K562 (cell line): ENCODE measurements at regions not wholly inside any gene's neighbourhood (a gene's known extent, or its start where the extent isn't known, plus 50 kb on each side); places are given as distances from the start of the nearest gene placed in this dataset.

Experiments used
- ATAC-seq: fragments of 200-7000 bp; cut with Tn5 transposase; 3 replicates; pipeline ENCODE4 v1.9.1; 2020; ENCODE audit warnings: moderate library complexity
- BruUV-seq: library from RNA; stranded (reverse); fragments of 400-500 nt; replicated peaks from 2 replicates; lab custom pipeline; 2021; lab: Mats Ljungman, UMichigan
- CTCF ChIA-PET: fragments of 300-600 bp; formaldehyde crosslinking; extraction: SDS; loops from one replicate; lab custom pipeline; 2021; ENCODE audit warnings: low intra/inter-chr PET ratio; lab: Yijun Ruan, JAX
- POLR2A ChIA-PET: fragments of 300-600, 350-650 bp; sonication (Branson Sonifier 250); formaldehyde crosslinking; extraction: SDS; loops from one replicate; lab custom pipeline; 2021; ENCODE audit warnings: antibody characterized with exemption, inconsistent platforms; lab: Yijun Ruan, JAX
- DNase-seq, 4 experiments: peaks; one replicate each; pipeline versions ENCODE4 v3.0.0 to v3.0.0-alpha.2; 2011 to 2018; ENCODE audit warnings: low spot score in 3 of 4, mixed read lengths in 3 of 4; ENCODE audit errors: extremely low read depth in 1 of 4
- FAIRE-seq: peaks from 2 replicates; lab custom pipeline; 2011; peaks lifted over from hg19 to GRCh38; lab: Jason Lieb, UNC
- H2AFZ ChIP-seq: 2 replicates; pipeline ENCODE4 v1.6.0; 2011; ENCODE audit warnings: low read depth, low read length, control low read depth, inconsistent platforms
- H3K27ac ChIP-seq: fragments of 200-600 bp; 3 replicates; pipeline ENCODE4 v1.8.0; 2011; ENCODE audit warnings: low read depth, mild to moderate bottlenecking, control low read depth, inconsistent platforms, low read length, moderate library complexity, mixed read lengths; ENCODE audit errors: extremely low read depth
- H3K27me3 ChIP-seq, 2 experiments: fragments of 300-600 bp in 1 of 2; 2 replicates in 1 of 2; 3 replicates in 1 of 2; pipeline versions ENCODE4 v1.6.0 to v1.8.0; 2011; ENCODE audit warnings: inconsistent platforms in 2 of 2, low read length in 2 of 2, mild to moderate bottlenecking in 1 of 2, mixed read lengths in 1 of 2, moderate library complexity in 1 of 2; ENCODE audit not compliant: control insufficient read depth in 2 of 2, insufficient read depth in 2 of 2
- H3K36me3 ChIP-seq: fragments of 300-600 bp; 3 replicates; pipeline ENCODE4 v1.8.0; 2011; ENCODE audit warnings: mild to moderate bottlenecking, low read length, inconsistent platforms; ENCODE audit not compliant: control insufficient read depth, insufficient read depth
- H3K4me1 ChIP-seq, 2 experiments: fragments of 200-600 bp in 1 of 2; replicated peaks in 1 of 2; 2 replicates in 1 of 2; 3 replicates in 1 of 2; pipeline versions ENCODE4 v1.5.1 to v1.8.0; 2011; ENCODE audit warnings: inconsistent platforms in 2 of 2, low read length in 2 of 2, mild to moderate bottlenecking in 1 of 2, mixed read lengths in 1 of 2, moderate library complexity in 1 of 2; ENCODE audit not compliant: control insufficient read depth in 2 of 2, insufficient read depth in 2 of 2
- H3K4me2 ChIP-seq: 2 replicates; pipeline ENCODE4 v1.6.1; 2011; ENCODE audit warnings: low read length, control low read depth, inconsistent platforms, mixed read lengths; ENCODE audit not compliant: insufficient read depth
- H3K4me3 ChIP-seq: fragments of 200-600 bp; sonication (generic), shearing (Covaris generic); 2 replicates; pipeline ENCODE4 v1.5.1; 2016; ENCODE audit warnings: control low read depth, inconsistent platforms
- H3K79me2 ChIP-seq: fragments of 200-600 bp; 3 replicates; pipeline ENCODE4 v1.8.0; 2011; ENCODE audit warnings: low read length, inconsistent platforms; ENCODE audit not compliant: control insufficient read depth, insufficient read depth
- H3K9ac ChIP-seq, 2 experiments: 2 replicates each; pipeline versions ENCODE4 v1.6.0 to v1.6.1; 2011; ENCODE audit warnings: low read depth in 2 of 2, low read length in 2 of 2, control low read depth in 1 of 2, inconsistent platforms in 1 of 2, mild to moderate bottlenecking in 1 of 2, mixed read lengths in 1 of 2; ENCODE audit not compliant: insufficient read depth in 1 of 2
- H3K9me1 ChIP-seq: one replicate; pipeline ENCODE4 v1.6.0; 2011; ENCODE audit warnings: inconsistent platforms, mild to moderate bottlenecking, low read length, moderate library complexity; ENCODE audit not compliant: control insufficient read depth, insufficient read depth
- H3K9me3 ChIP-seq: replicated peaks from 2 replicates; pipeline ENCODE4 v1.5.1; 2011; ENCODE audit warnings: low read depth, low read length, inconsistent platforms; ENCODE audit not compliant: control insufficient read depth, insufficient read depth
- H4K20me1 ChIP-seq: replicated peaks from 2 replicates; pipeline ENCODE4 v1.6.1; 2011; ENCODE audit warnings: low read length, inconsistent platforms, mixed read lengths; ENCODE audit not compliant: control insufficient read depth, insufficient read depth
- ASH1L ChIP-seq: fragments of 450-650 bp; IDR thresholded peaks from 2 replicates; pipeline ENCODE4 v1.6.1; 2018; ENCODE audit warnings: borderline replicate concordance, mild to moderate bottlenecking, low read depth; ENCODE audit not compliant: partially characterized antibody
- DPF2 ChIP-seq: fragments of 450-650 bp; IDR thresholded peaks from 2 replicates; pipeline ENCODE4 v1.6.1; 2016
- EP400 ChIP-seq: fragments of 450-650 bp; IDR thresholded peaks from 2 replicates; pipeline ENCODE4 v1.6.1; 2017; ENCODE audit warnings: antibody characterized with exemption, mild to moderate bottlenecking, moderate library complexity
- ETV6 ChIP-seq, 3 experiments: fragments of 150-350 bp in 1 of 3; sonication (generic) in 1 of 3; formaldehyde crosslinking in 1 of 3; IDR thresholded peaks; 2 replicates each; pipeline versions ENCODE4 v1.6.1 to v1.8.0; 2014 to 2022; ENCODE audit warnings: borderline replicate concordance in 2 of 3, low read depth in 2 of 3, antibody characterized with exemption in 1 of 3, low read length in 1 of 3, mild to moderate bottlenecking in 1 of 3, missing genetic modification reagents in 1 of 3
- MAFK ChIP-seq: IDR thresholded peaks from 2 replicates; pipeline ENCODE4 v1.6.1; 2011; ENCODE audit warnings: low read length, improper control_type of control experiment
- NFIX ChIP-seq: fragments of 250-450 bp; sonication (Bioruptor Pico); IDR thresholded peaks from 2 replicates; pipeline ENCODE4 v1.4.0; 2020; ENCODE audit warnings: low read depth, mild to moderate bottlenecking, moderate library complexity
- PHB2 ChIP-seq: fragments of 450-650 bp; IDR thresholded peaks from 2 replicates; pipeline ENCODE4 v1.6.1; 2017; ENCODE audit warnings: low read depth
- SNIP1 ChIP-seq: fragments of 450-650 bp; IDR thresholded peaks from 2 replicates; pipeline ENCODE4 v1.7.1; 2017; ENCODE audit warnings: low read depth, mild to moderate bottlenecking
- ZBTB40 ChIP-seq, 2 experiments: fragments of 450-650 bp in 1 of 2; sonication (generic) in 1 of 2; formaldehyde crosslinking in 1 of 2; IDR thresholded peaks; 2 replicates each; pipeline versions ENCODE4 v1.7.1 to v1.9.0; 2016 to 2022; ENCODE audit warnings: inconsistent platforms in 1 of 2, mild to moderate bottlenecking in 1 of 2, missing genetic modification reagents in 1 of 2
- ZBTB43 ChIP-seq: sonication (generic); formaldehyde crosslinking; IDR thresholded peaks from 2 replicates; pipeline ENCODE4 v1.8.0; 2023; ENCODE audit warnings: mild to moderate bottlenecking, missing genetic modification reagents
- ZNF764 ChIP-seq: fragments of 250-450 bp; sonication (Bioruptor Pico); IDR thresholded peaks from 2 replicates; pipeline ENCODE4 v1.4.0; 2020; ENCODE audit warnings: low read depth, mild to moderate bottlenecking, moderate library complexity
- ZNF780A ChIP-seq: fragments of 250-450 bp; sonication (Bioruptor Pico); IDR thresholded peaks from 2 replicates; pipeline ENCODE4 v1.5.0; 2021; ENCODE audit warnings: mild to moderate bottlenecking
- WGBS: fragments of 100-300 bp; shearing (Covaris generic); methylation state at CpG from one replicate; pipeline ENCODE4 v1.1.6; 2016; ENCODE audit warnings: low coverage, mixed read lengths; ENCODE audit not compliant: insufficient coverage; ENCODE audit errors: missing lambda C conversion rate; 5-methylcytosine and 5-hydroxymethylcytosine counted together
- in situ Hi-C: fragments of 300-500 bp; cut with MboI; formaldehyde crosslinking; loops from 4 replicates; pipeline ENCODE4 v1.15.0; 2018; ENCODE audit warnings: inconsistent platforms, mixed read lengths
- intact Hi-C: fragments of 100-400 bp; cut with micrococcal nuclease; formaldehyde crosslinking; loops from 2 replicates; pipeline ENCODE4 v1.14.2; 2022

DNA sequence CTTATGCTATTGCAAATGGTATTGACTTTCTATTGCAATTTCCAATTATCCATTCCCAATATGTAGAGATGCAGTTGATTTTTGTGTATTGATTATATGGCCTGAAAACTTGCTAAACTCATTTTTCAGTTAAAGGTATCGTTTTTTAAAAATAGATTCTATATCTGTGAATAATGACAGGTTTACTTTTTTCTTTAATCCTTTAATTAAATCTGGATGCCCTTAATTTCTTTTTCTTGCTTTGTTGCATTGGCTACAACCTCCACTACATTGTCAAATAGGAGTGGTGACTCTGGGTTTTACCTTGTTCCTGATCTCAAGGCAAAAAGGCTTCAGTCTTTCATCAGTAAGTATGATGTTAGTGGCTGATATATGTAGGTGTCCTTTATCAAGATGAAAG is 522.4 kb downstream of the MATN1 start:
- H3K4me2 ChIP-seq = no peak overlapping the region
- no peaks in the 10 kb centered on the region for H4K20me1 ChIP-seq
- H3K4me3 ChIP-seq = no peak overlapping the region
- CTCF ChIA-PET = no interaction called here
- ATAC-seq (no peak), DNase-seq (no peak), FAIRE-seq (no peak)
- peaks cover 4 to 27% of the 10 kb centered on the region in 2 experiments; a peak in 3 of 5 replicates for H3K27me3 ChIP-seq
- POLR2A ChIA-PET = no interaction called here
- H2AFZ ChIP-seq = no peak overlapping the region
- in situ Hi-C loops = no loop called here
- H3K36me3 ChIP-seq = no peaks in the 10 kb centered on the region
- no peaks in the 10 kb centered on the region for H3K79me2 ChIP-seq
- H3K4me1 ChIP-seq = no peaks in the 10 kb centered on the region; a peak in 1 of 5 replicates
- no peak overlapping the region for H3K9ac ChIP-seq
- 0 out of 2 replicates have a peak, but pooled peaks cover 6% of the 10 kb centered on the region for H3K9me3 ChIP-seq
- 0% methylated on average over 1 of the region's 1 CpG for WGBS
- no peak overlapping the region for H3K27ac ChIP-seq
- intact Hi-C loops = no loop called here
- H3K9me1 ChIP-seq = no peaks in the 10 kb centered on the region
- no TSS peak for BruUV-seq
- no peak for TF ChIP-seq ZBTB43 (CRISPR knock-in tag)
- TF ChIP-seq ETV6 (IDR thresholded peaks at IDR 0.05; ENCODE audit: borderline replicate concordance in 1 of 2, low read depth in 2 of 2, low read length in 1 of 2) = no peak
- no peak for TF ChIP-seq ETV6 (CRISPR knock-in tag; IDR thresholded peaks at IDR 0.05; ENCODE audit: borderline replicate concordance)
- no peak for TF ChIP-seq DPF2
- no peak for TF ChIP-seq ZNF780A (CRISPR knock-in tag)
- no peak for TF ChIP-seq MAFK
- TF ChIP-seq ZNF764 (CRISPR knock-in tag) = no peak
- no peak for TF ChIP-seq ZBTB40 (IDR thresholded peaks at IDR 0.05)
- TF ChIP-seq ZBTB40 (CRISPR knock-in tag; IDR thresholded peaks at IDR 0.05) = no peak
- TF ChIP-seq PHB2 = no peak
- no peak for TF ChIP-seq NFIX
- TF ChIP-seq EP400 = no peak
- no peak for TF ChIP-seq SNIP1
- TF ChIP-seq ASH1L = no peak
